ENCODE measurements at regions not wholly inside any gene's neighbourhood (a gene's known extent, or its start where the extent isn't known, plus 50 kb on each side); places are given as distances from the start of the nearest gene placed in this dataset.
A peak's percentile ranks its signal among the peaks of the same experiment; 100 is the strongest.

DNA sequence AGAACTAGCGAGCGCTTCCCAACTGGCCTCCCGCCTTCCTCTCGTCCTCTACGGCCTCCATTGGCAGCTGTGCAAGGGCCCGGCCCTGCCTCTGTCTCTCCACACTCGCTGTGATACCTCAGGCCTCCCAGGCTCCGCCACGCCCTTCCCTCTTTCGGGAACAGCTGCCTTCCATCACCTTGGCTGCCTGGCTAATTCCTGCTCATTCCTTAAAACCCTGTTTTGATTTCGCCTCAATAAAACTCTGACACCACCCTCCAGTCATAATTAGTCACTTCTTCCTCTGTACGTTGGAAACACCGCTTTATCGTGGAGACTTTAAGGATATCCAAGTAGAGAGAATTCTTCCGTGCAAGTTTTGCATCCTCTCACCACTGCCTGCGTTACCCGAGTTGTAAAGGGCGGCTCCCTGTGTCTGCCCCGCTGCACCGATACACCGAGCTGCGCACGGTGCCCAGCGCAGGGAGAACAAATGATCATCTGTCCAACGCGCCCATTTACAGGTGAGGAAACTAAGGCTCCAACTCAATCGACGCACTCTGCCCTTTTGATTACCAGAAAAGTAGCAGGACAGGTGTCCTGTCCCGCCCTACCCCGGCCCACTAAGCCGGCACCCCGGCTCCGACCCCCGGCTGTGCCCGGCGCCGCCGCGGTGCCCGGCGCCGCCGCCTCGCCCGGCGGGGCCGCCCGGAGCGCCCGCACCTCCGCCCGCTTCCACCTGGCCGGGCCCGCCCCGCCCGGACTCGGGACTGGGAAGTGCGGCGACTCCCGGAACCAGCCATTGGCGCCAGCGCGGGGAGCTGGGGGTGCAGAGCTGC is 139.7 kb downstream of the SEC14L1 start (continued):
- TF ChIP-seq ZMYM3 (CRISPR knock-in tag; IDR thresholded peaks at IDR 0.05) (peak; percentile 79), ZNF367 (CRISPR knock-in tag; IDR thresholded peaks at IDR 0.05; ENCODE audit: borderline replicate concordance) (0 out of 2 replicates have a peak, but pooled peaks have one; percentile 35), SNAI1 (CRISPR knock-in tag; IDR thresholded peaks at IDR 0.05; ENCODE audit: borderline replicate concordance) (no peak), PHF8 (CRISPR knock-in tag; IDR thresholded peaks at IDR 0.05) (peak; percentile 3; the same call in 1 of the 2 replicates), ZNF629 (CRISPR knock-in tag; conservative IDR thresholded peaks at IDR 0.05) (peak; percentile 96), ZNF672 (CRISPR knock-in tag; IDR thresholded peaks at IDR 0.05) (no peak), HNRNPUL1 (IDR thresholded peaks at IDR 0.05; ENCODE audit: low read depth, low read length) (no peak), ZNF83 (CRISPR knock-in tag; IDR thresholded peaks at IDR 0.05; ENCODE audit: borderline replicate concordance) (0 out of 2 replicates have a peak, but pooled peaks have one; percentile 60), KDM5B (CRISPR knock-in tag; IDR thresholded peaks at IDR 0.05; ENCODE audit: borderline replicate concordance) (0 out of 2 replicates have a peak, but pooled peaks have one; percentile 4), CENPT (CRISPR knock-in tag; IDR thresholded peaks at IDR 0.05; ENCODE audit: low read depth) (no peak; the same call in 1 of the 2 replicates), HNRNPLL (IDR thresholded peaks at IDR 0.05; ENCODE audit: low read depth, low read length, poor library complexity, severe bottlenecking) (peak; percentile 51), ARHGAP35 (CRISPR knock-in tag; IDR thresholded peaks at IDR 0.05; ENCODE audit: borderline replicate concordance) (no peak; the same call in 1 of the 2 replicates), MEIS2 (CRISPR knock-in tag; IDR thresholded peaks at IDR 0.05) (peak; percentile 46; the same call in 1 of the 2 replicates), HMG20A (CRISPR knock-in tag; IDR thresholded peaks at IDR 0.05; ENCODE audit: borderline replicate concordance) (no peak), ZNF773 (CRISPR knock-in tag; IDR thresholded peaks at IDR 0.05; ENCODE audit: borderline replicate concordance) (peak; percentile 71; the same call in 1 of the 2 replicates)
- TF ChIP-seq, protein P1, sequence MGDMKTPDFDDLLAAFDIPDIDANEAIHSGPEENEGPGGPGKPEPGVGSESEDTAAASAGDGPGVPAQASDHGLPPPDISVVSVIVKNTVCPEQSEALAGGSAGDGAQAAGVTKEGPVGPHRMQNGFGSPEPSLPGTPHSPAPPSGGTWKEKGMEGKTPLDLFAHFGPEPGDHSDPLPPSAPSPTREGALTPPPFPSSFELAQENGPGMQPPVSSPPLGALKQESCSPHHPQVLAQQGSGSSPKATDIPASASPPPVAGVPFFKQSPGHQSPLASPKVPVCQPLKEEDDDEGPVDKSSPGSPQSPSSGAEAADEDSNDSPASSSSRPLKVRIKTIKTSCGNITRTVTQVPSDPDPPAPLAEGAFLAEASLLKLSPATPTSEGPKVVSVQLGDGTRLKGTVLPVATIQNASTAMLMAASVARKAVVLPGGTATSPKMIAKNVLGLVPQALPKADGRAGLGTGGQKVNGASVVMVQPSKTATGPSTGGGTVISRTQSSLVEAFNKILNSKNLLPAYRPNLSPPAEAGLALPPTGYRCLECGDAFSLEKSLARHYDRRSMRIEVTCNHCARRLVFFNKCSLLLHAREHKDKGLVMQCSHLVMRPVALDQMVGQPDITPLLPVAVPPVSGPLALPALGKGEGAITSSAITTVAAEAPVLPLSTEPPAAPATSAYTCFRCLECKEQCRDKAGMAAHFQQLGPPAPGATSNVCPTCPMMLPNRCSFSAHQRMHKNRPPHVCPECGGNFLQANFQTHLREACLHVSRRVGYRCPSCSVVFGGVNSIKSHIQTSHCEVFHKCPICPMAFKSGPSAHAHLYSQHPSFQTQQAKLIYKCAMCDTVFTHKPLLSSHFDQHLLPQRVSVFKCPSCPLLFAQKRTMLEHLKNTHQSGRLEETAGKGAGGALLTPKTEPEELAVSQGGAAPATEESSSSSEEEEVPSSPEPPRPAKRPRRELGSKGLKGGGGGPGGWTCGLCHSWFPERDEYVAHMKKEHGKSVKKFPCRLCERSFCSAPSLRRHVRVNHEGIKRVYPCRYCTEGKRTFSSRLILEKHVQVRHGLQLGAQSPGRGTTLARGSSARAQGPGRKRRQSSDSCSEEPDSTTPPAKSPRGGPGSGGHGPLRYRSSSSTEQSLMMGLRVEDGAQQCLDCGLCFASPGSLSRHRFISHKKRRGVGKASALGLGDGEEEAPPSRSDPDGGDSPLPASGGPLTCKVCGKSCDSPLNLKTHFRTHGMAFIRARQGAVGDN (CRISPR knock-in tag; IDR thresholded peaks at IDR 0.05), result no peak; the same call in 1 of the 2 replicates
- TF ChIP-seq, protein P2, sequence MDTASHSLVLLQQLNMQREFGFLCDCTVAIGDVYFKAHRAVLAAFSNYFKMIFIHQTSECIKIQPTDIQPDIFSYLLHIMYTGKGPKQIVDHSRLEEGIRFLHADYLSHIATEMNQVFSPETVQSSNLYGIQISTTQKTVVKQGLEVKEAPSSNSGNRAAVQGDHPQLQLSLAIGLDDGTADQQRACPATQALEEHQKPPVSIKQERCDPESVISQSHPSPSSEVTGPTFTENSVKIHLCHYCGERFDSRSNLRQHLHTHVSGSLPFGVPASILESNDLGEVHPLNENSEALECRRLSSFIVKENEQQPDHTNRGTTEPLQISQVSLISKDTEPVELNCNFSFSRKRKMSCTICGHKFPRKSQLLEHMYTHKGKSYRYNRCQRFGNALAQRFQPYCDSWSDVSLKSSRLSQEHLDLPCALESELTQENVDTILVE (CRISPR knock-in tag; IDR thresholded peaks at IDR 0.05), result 0 out of 2 replicates have a peak, but pooled peaks have one; percentile 6
- TF ChIP-seq, protein P3, sequence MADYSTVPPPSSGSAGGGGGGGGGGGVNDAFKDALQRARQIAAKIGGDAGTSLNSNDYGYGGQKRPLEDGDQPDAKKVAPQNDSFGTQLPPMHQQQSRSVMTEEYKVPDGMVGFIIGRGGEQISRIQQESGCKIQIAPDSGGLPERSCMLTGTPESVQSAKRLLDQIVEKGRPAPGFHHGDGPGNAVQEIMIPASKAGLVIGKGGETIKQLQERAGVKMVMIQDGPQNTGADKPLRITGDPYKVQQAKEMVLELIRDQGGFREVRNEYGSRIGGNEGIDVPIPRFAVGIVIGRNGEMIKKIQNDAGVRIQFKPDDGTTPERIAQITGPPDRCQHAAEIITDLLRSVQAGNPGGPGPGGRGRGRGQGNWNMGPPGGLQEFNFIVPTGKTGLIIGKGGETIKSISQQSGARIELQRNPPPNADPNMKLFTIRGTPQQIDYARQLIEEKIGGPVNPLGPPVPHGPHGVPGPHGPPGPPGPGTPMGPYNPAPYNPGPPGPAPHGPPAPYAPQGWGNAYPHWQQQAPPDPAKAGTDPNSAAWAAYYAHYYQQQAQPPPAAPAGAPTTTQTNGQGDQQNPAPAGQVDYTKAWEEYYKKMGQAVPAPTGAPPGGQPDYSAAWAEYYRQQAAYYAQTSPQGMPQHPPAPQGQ (CRISPR knock-in tag; IDR thresholded peaks at IDR 0.05; ENCODE audit: borderline replicate concordance), result no peak
- TF ChIP-seq, protein P4, sequence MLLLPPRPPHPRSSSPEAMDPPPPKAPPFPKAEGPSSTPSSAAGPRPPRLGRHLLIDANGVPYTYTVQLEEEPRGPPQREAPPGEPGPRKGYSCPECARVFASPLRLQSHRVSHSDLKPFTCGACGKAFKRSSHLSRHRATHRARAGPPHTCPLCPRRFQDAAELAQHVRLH (CRISPR knock-in tag; IDR thresholded peaks at IDR 0.05; ENCODE audit: borderline replicate concordance, low read depth), result 0 out of 2 replicates have a peak, but pooled peaks have one; percentile 8

Measured in HepG2 (cell line).